GM21825 (cell line): ENCODE measurements at regions not wholly inside any gene's neighbourhood (a gene's known extent, or its start where the extent isn't known, plus 50 kb on each side); places are given as distances from the start of the nearest gene placed in this dataset.
"Not testable (repeated sequence)": the region's sequence is repeated elsewhere in the genome, so short reads cannot be mapped to it uniquely, and the experiment has no call there.

Experiments used
- ATAC-seq: cut with Tn5 transposase; IDR thresholded peaks from one replicate; pipeline ENCODE4 v1.9.1; 2021; ENCODE audit warnings: mild to moderate bottlenecking, moderate library complexity; ENCODE audit not compliant: unreplicated experiment

- ATAC-seq = no peak
Measured at GRCh38 chr1:80402625-80403024, 1396.1 kb upstream of the ADGRL4 start.

DNA sequence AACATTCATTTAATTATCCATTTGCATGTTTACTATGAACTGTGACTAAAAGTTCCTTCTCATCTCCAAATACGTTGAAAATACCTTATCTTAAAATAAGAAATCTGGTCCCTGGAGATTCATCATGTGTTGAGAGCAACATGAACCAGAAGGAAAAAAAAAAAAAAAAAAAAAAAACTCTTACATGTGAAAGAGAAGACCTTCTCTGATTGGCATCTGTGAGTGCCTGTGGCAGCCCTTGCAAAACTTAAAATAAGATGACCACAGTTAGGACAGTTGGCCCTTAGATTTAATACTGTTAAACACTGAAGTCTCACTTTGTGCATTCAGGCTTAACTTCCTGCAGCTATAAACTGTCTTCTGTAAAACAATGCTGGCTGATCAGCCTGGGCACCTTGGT lies 1395.2 kb upstream of the ADGRL4 start:
- no peak for ATAC-seq

- no peak for ATAC-seq
Measured at GRCh38 chr1:80392529-80392928, 1386.0 kb upstream of the ADGRL4 start.

GRCh38 chr1:80385650-80386049 lies 1379.1 kb upstream of the ADGRL4 start:
- ATAC-seq = no peak

GRCh38 chr1:80384959-80385358 lies 1378.4 kb upstream of the ADGRL4 start:
- ATAC-seq = no peak

- ATAC-seq = no peak
Measured at GRCh38 chr1:80384083-80384830, 1377.7 kb upstream of the ADGRL4 start.

- ATAC-seq = no peak
Measured at GRCh38 chr1:80375662-80376061, 1369.1 kb upstream of the ADGRL4 start.

- no peak for ATAC-seq
Measured at GRCh38 chr1:80375109-80375508, 1368.6 kb upstream of the ADGRL4 start.

DNA sequence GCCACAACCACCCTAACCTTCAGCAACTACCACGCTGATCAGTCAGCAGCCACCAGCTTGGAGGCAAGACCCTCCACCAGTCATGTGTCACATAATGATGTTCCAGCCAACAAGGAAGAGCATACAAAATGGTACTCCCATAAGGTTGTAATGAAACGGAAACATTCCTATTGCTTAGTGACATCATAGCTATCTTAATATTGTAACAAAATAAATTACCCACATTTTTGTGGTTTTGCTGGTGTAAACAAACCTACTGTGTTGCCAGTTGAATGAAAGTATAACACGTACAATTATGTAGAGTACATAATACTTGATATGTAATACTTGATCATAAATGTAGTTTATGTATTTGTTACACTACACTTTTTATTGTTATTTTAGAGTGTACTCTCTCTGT lies 1363.2 kb upstream of the ADGRL4 start:
- ATAC-seq = no peak

GRCh38 chr1:80367058-80367457 lies 1360.5 kb upstream of the ADGRL4 start:
- ATAC-seq = no peak

- no peak for ATAC-seq
Measured at GRCh38 chr1:80365359-80366021, 1359.0 kb upstream of the ADGRL4 start.

GRCh38 chr1:80363689-80364475 lies 1357.4 kb upstream of the ADGRL4 start:
- no peak for ATAC-seq

GRCh38 chr1:80359666-80360065 lies 1353.1 kb upstream of the ADGRL4 start:
- no peak for ATAC-seq

DNA sequence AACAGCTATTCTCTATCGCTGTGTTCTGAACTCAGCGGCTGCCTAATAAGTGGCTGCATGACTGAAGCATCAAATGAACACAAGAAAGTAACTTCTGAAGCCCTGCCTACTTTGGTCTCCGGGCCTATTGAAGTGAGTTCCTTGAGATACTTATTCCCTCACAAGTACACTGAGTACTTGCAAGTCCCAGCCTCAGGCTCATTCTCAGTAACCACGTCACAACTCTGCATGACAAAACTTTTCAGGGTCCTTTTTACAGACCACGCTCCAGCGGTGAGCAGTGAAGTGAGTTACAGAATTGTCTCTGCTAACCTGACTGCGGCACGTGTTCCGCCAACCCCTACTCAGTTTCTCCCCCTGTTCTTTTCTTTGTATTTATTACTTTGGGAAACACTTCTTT lies 1342.7 kb upstream of the ADGRL4 start:
- no peak for ATAC-seq

DNA sequence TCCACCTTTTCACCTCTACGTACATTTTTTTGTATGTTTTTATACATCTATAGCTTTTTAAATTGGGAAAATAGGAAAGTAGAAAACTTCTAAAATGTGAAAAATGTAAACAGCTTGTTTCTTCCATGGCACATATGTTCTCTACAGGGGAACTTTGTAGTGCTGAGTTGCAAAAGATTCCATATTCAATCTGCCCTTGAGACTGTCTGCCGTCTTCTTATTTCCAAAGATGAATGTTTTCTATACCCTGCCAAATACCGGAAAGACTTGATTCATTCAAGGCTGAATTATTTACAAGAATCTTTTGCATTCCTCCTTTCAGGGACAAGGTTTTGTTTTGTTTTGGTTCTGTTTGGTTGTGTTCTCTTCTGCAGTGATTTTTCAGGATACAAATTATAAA lies 1334.5 kb upstream of the ADGRL4 start:
- ATAC-seq = no peak

GRCh38 chr1:80318108-80318507 lies 1311.6 kb upstream of the ADGRL4 start:
- ATAC-seq = no peak

GRCh38 chr1:80310703-80311245 lies 1304.2 kb upstream of the ADGRL4 start:
- no peak for ATAC-seq

DNA sequence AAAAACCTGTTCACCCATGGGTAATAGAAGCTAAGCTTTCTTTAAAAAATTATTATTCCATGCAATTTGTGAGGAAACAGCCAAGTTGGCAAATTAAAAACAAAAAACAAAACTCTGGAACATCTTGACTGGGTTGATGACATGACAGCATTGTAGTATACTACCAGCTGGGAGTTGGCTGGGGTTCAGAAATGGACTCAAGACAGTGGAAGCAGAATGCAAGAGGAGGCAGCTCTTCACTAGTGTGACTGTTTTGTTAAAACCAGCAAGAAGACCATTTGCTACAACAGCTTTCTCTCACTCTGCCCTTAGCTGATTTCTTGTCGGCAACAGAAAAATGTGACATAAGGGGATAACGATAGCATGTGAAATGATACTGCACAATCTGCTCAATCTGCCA lies 1298.9 kb upstream of the ADGRL4 start:
- ATAC-seq = no peak

DNA sequence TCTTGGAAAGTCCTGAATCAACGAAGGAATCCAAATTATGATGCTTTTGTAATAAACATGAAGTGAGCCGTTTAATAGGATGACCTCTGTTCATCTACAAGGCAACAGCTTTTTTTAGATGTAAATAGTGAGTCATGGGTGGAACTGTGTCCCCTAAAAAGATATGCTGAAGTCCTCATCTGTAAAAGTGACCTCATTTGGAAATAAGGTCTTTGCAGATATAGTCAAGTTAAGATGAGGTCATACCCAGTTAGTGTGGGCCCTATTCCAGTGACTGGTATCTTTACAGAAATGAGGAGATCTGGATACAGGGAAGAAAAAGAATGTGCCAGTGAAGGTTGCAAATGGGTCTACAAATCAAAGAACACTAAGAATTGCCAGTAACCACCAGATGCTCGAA lies 1287.3 kb upstream of the ADGRL4 start:
- no peak for ATAC-seq

DNA sequence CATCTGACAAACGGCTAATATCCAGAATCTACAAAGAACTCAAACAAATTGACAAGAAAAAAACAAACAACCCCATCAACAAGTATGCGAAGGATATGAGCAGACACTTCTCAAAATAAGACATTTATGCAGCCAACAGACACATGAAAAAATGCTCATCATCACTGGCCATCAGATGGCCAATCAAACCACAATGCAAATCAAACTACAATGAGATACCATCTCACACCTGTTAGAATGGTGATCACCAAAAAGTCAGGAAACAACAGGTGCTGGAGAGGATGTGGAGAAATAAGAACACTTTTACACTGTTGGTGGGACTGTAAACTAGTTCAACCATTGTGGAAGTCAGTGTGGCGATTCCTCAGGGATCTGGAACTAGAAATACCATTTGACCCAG lies 1282.2 kb upstream of the ADGRL4 start:
- ATAC-seq = not testable (repeated sequence)

DNA sequence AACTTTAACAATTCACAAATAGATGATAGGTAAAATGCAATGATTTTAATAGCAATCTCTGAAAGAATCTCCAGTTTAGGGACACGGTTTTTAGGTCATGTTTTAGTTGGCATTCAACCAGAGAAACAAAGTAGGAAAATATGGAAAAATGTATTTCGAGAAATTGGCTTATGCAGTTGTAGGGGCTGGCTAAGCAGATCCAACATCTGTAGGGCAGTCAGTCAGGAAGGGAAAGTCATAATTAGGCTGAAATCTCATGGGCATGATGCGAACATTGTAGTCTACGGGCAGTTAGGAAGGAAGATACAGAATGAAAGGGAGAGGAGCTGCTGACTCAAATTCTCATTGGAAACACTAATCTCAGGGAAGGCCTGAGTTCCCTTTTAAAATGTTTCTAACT lies 1276.0 kb upstream of the ADGRL4 start:
- no peak for ATAC-seq

GRCh38 chr1:80278936-80279335 lies 1272.4 kb upstream of the ADGRL4 start:
- ATAC-seq = no peak
